SKM-1 treated with dmso at 0.1 percent for 144 hours (cell line): ENCODE measurements at regions not wholly inside any gene's neighbourhood (a gene's known extent, or its start where the extent isn't known, plus 50 kb on each side); places are given as distances from the start of the nearest gene placed in this dataset.
"Not testable (repeated sequence)": the region's sequence is repeated elsewhere in the genome, so short reads cannot be mapped to it uniquely, and the experiment has no call there.

Source experiments
- DNase-seq: peaks from one replicate; lab custom pipeline; 2025; ENCODE audit not compliant: unreplicated experiment; lab: John Stamatoyannopoulos, UW

DNA sequence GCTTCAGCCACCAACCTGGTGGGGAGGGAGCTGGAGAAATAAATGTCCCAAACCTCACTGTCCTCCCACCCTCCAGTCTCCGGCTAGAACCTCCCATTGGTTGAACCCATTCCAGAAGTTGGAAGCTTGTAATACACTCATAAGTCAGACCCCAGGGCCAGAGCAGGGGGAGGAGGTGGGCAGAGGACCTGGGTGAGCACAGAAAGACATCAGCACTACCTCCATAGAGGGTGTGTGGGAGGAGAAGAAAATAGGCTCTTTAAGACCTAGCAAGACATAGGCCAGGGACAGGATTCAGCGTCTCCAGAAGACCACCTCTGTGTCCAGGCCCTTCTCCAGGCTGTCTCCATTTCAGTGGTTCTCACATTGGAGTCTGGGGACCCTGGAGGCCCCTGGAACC lies 73.3 kb upstream of the TOP1 start:
- DNase-seq, result no peak

DNA sequence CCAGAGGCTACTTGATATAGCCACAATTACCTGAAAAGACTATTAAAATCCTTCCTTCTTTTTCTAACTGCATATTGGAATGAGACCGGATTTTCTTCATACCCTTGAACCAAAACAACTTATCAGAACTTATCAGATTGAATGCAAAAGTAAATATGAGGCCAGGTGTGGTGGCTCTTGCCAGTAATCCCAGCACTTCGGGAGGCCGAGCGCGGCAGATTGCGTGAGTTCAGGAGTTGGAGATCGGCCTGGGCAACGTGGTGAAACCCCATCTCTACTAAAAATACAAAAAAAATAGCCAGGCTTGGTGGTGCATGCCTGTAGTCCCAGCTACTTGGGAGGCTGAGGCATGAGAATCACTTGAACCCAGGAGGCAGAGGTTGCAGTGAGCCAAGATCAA lies 72.8 kb upstream of the TOP1 start:
- not testable (repeated sequence) for DNase-seq

- peak; percentile 47 for DNase-seq
Measured at GRCh38 chr20:40956542-40957264, 71.9 kb upstream of the TOP1 start.

DNA sequence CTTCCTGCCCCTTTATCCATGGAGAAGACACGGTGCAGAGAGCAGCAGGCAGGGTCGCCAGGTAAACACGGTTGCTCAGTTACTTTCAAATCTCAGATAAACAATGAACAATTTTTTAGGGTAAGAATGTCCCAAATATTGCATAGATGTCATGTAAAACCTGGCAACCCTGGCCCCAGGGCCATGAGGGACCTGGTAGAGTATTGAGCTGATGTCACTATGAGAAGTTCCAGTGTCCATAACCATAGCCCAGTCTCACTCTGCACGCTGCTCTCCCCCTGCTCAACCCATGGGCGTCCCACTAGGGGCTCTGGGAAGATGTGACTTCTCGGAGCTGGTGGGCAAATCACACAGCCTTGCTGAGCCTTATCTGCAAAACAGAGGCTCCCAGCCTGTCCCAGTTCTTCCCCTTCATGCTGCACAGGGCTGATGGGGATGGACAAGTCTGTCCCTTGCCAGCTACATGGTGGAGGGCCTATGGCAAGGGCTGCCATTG lies 71.3 kb upstream of the TOP1 start:
- no peak for DNase-seq

- DNase-seq, result no peak
Measured at GRCh38 chr20:40958598-40958997, 70.0 kb upstream of the TOP1 start.

GRCh38 chr20:40959325-40960092 lies 69.1 kb upstream of the TOP1 start:
- no peak for DNase-seq

DNA sequence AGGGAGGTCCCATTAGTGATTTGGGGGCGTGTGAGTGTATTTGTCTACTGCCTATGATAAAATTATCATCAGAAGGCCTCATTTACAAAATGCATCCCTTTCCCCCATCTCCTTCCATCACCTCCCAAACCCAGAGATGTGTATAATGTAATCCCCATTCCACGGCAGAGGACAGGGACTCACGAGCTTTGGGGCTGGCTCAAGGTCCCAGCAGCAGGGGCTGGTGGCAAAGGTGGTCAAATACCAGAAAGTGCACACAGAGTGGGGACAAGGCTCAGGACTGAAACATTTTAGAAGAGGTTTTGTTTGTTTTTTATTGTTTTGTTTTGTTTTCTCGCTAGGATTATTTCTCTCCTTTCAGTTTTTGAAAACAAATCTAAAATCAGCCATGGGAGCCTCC lies 68.5 kb upstream of the TOP1 start:
- no peak for DNase-seq

DNA sequence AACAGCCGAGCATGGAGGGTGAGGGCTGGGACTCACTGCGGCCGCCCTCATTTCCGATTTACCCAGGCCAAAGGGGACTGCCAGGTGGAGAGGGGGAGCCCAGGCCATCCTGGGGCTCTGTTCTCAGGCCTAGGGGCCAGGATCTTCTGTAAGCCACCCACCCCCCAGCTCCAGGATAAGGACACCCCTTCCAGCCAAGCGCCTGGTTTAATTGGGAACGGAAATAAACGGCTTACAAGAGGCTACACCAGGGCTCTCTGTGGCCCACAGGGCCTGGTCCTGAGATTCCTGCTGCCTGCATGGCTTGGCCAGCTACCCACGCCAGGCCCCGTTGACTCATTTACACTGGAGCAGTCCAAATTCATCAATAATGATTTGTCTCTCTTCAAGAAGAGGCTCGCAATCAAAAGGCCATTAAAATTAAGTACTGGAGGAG lies 68.1 kb upstream of the TOP1 start:
- DNase-seq, result no peak

DNA sequence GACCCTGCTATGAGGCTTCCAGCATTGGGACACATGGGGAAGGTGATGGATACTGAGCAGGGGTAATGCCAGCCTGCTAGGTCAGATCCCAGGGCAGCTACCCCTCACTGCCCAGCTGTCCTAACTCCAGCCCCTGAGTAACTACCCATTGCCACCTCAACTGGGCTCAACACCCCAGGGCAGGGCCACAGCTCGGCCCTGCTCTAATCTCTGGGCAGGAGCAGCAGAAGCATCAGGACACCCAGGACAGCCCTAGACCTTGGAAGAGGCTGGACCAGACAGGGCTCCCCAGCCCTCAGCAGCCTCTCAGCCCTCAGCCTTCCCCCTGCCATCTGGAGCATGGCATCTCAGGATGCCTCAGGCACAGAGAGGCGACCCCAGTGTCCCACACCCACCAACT lies 67.4 kb upstream of the TOP1 start:
- DNase-seq, result no peak

GRCh38 chr20:40961686-40962640 lies 66.7 kb upstream of the TOP1 start:
- DNase-seq, result no peak

GRCh38 chr20:40962733-40963504 lies 65.7 kb upstream of the TOP1 start:
- DNase-seq, result peak; percentile 61

GRCh38 chr20:40963505-40963845 lies 65.1 kb upstream of the TOP1 start:
- no peak for DNase-seq

- no peak for DNase-seq
Measured at GRCh38 chr20:40965671-40966070, 63.0 kb upstream of the TOP1 start.

DNA sequence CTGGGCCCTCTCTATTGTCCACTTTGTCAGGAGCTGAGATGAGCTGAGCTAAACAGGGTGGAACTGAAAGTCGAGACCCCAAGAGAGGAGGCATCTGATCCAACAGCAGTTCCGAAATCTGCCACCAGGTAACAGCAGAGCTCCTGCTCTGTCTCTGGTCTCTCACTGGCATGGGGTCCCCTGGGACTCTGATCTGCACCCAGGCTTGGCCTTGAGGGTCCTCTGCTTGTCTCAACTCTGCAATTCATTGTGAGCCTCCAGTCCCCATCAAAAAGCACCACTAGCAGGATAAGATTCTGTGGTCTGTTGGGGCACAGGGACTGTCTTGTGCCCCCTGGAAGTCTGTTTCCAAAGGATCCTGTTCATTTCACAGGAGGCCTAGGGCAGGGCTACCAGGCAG lies 62.5 kb upstream of the TOP1 start:
- DNase-seq, result no peak

DNA sequence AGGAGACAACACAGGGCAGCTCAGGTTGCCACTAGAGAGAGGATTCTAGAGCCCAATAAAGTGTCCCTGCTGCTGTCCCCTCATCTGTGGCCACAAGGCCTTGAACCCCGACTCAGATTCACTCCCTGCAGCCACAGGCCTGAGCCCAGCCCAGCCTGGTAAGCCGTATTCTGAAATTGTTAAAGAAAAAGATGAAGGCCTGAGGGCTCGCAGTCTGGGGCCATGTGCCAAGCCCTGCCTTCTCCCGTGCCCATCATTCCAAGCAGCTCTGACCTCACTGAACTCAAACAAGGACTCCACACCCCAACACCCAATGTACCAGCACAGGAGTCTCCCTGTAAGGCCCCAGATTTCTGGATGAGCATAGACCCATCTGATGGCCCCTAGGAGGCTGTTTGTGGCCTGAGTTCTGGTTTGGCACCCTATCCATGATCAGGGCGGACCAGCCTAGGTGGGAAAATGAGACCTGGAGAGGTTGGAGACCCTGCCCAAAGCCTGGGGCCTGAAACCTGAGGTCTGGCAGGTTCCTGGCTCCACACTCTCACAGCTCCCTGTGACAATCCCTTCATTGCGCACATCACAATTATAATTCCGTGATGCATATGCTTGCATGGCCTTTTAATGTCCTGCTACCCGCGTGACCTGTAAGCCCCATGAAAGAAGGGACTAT lies 62.0 kb upstream of the TOP1 start:
- DNase-seq, result no peak

- DNase-seq, result no peak
Measured at GRCh38 chr20:40967700-40968099, 60.9 kb upstream of the TOP1 start.

DNA sequence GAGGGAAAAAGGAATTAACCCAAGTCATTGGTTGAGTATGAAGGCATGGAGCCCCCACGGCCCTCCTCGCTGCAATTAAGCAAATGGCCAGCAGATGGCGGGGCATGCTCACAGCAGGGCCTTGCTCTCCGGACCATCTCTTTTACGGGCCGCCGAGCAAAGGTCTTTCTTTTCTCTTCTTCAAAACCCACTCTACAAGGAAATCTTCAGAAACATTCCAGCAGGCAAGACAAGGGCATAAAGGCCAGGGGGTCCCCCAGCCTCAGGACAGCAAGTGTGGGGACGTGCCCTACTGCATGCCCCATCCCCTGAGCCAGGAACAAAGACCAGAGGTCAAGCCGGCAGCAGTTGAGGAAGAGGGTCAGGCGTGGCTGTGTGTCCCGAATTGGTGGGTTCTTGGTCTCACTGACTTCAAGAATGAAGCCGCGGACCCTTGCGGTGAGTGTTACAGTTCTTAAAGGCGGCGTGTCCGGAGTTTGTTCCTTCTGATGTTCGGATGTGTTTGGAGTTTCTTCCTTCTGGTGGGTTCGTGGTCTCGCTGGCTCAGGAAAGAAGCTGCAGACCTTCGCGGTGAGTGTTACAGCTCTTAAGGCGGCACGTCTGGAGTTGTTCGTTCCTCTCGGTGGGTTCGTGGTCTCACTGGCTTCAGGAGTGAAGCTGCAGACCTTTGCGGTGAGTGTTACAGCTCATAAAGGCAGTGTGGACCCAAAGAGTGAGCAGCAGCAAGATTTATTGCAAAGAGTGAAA lies 59.6 kb upstream of the TOP1 start:
- peak; percentile 74 for DNase-seq

DNA sequence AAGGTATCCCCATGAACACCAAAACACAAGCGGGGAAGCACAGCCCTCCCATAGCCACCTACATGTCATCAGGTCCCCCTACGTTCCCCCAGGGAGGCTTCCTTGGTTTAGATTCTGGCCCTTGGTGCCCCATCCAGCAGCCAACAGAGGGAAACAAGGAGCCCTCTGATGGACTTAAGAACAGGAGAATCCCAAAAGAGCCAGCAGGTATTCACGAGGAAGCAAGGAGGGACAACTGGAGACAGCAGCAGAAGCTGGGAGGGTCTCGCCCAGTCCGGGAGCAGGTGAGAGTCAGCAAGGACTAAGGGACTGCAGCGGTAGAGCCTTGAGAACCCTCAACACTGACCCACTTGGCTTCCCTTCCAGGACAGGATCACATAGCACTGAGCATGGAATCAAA lies 58.4 kb upstream of the TOP1 start:
- no peak for DNase-seq

DNA sequence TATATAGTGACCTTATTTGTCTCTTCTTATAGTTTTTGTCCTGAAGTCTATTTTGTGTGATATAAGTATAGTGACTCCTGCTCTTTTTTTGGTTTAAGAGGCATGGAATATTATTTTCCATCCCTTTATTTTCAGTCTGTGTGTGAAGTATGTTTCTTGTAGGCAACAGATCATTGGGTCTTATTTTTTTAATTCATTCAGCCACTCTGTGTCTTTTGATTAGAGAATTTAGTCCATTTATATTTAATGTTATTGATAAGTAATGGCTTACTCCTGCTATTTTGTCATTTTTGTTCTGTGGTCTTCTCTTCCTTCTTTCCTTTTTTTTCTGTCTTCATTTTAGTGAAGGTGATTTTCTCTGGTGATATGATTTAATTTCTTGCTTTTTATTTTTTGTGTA lies 51.4 kb upstream of the TOP1 start:
- no peak for DNase-seq
